Gastrocnemius medialis (tissue), 4 donors: ENCODE measurements at regions not wholly inside any gene's neighbourhood (a gene's known extent, or its start where the extent isn't known, plus 50 kb on each side); places are given as distances from the start of the nearest gene placed in this dataset.
A peak's percentile ranks its signal among the peaks of the same experiment; 100 is the strongest.

Experiments used
- ATAC-seq, 2 donors: fragments of 150-250 bp; one replicate each; pipeline ENCODE4 v1.9.1; 2016
- DNase-seq, 2 donors: peaks; one replicate each; pipeline ENCODE4 v3.0.0-alpha.2; 2019
- H3K27ac ChIP-seq, 4 donors: fragments of 200-600 bp; sonication (generic); 1 replicate in 1 of 4; 2 replicates in 3 of 4; pipeline ENCODE4 v1.5.1; 2016 to 2018; ENCODE audit warnings: mild to moderate bottlenecking in 2 of 4, moderate library complexity in 1 of 4
- H3K27me3 ChIP-seq, 3 donors: fragments of 200-600 bp; sonication (generic) in 2 of 3; 1 replicate in 1 of 3; 2 replicates in 2 of 3; pipeline versions ENCODE4 v1.5.1 to v1.6.0; 2016 to 2019; ENCODE audit warnings: mild to moderate bottlenecking in 1 of 3, moderate library complexity in 1 of 3
- H3K36me3 ChIP-seq, 2 donors: fragments of 200-600 bp; sonication (generic) in 1 of 2; one replicate each; pipeline ENCODE4 v1.5.1; 2017 to 2018
- H3K4me1 ChIP-seq, 2 donors: fragments of 200-600 bp; sonication (generic) in 1 of 2; one replicate each; pipeline ENCODE4 v1.5.1; 2016 to 2017; ENCODE audit warnings: mild to moderate bottlenecking in 2 of 2
- H3K4me3 ChIP-seq, 4 donors: fragments of 200-600 bp; sonication (generic) in 3 of 4; 1 replicate in 1 of 4; 2 replicates in 3 of 4; pipeline ENCODE4 v1.5.1; 2016 to 2019; ENCODE audit warnings: mild to moderate bottlenecking in 2 of 4
- H3K9me3 ChIP-seq, 3 donors: fragments of 200-600 bp; sonication (generic) in 2 of 3; 1 replicate in 1 of 3; 2 replicates in 2 of 3; pipeline ENCODE4 v1.5.1; 2016 to 2019
- CTCF ChIP-seq, 5 experiments: fragments of 450-650 bp in 3 of 5; fragments of 200-600 bp in 2 of 5; sonication (generic) in 2 of 5; IDR thresholded peaks in 4 of 5; conservative IDR thresholded peaks in 1 of 5; 1 replicate in 4 of 5; 2 replicates in 1 of 5; pipeline ENCODE4 v1.5.1; 2016 to 2019; ENCODE audit warnings: antibody characterized with exemption in 5 of 5, mild to moderate bottlenecking in 3 of 5, moderate library complexity in 3 of 5
- POLR2A ChIP-seq, 2 donors: fragments of 450-650 bp; IDR thresholded peaks; one replicate each; pipeline ENCODE4 v1.6.1; 2017; ENCODE audit warnings: antibody characterized with exemption in 2 of 2, mild to moderate bottlenecking in 2 of 2, moderate library complexity in 2 of 2
- in situ Hi-C, 4 donors: fragments of 200-750 bp; cut with MboI; loops; one replicate each; pipeline versions ENCODE4 v1.15.0 to v1.8.0; 2017; ENCODE audit warnings: low sequenced_read_pairs in 4 of 4
- intact Hi-C: fragments of 100-400 bp; cut with DNase I; formaldehyde crosslinking; loops from one replicate; pipeline ENCODE4 v1.15.1; 2023; ENCODE audit warnings: low total_unique reads

DNA sequence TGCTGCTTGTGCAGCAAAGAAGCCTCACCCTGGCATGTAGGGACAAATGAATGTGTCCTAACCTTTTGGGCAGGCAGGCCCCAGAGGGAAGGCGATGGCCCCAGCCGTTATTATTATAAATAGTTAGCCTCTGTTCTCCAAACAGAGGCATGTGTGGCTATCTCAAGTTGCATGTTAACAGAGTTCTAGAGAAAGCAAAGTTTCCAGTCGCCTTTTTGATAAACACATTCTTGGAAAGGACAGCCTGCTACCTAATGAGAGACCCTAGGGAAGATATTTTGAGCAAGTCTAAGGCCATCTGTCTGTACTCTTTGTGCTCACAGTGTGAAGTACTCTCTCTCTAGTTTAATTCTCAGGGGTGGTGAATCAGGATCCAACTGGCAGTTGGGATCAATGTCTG lies 97.4 kb upstream of the FHL2 start:
- Histone ChIP-seq H3K27ac (peak overlapping the region; percentile 66 to 81 (median 78)), H3K4me1 (peaks cover 42 to 46% of the 10 kb centered on the region in 2 donors), H3K9me3 (peaks cover 0 to 6% (median 0%) of the 10 kb centered on the region in 3 donors), H3K4me3 (no peak overlapping the region), H3K36me3 (no peaks in the 10 kb centered on the region), H3K27me3 (peaks cover 0 to 2% (median 0%) of the 10 kb centered on the region in 3 donors)
- in situ Hi-C loops: no loop called here
- intact Hi-C loops: loop anchor here (5.0 kb wide), 1 partner anchor 114 kb away; no protein-coding TSS in a partner anchor
- DNase-seq (peak in 1 of 2 donors; percentile 44), ATAC-seq (peak; percentile 77 to 89)
- no peak for TF ChIP-seq POLR2A (IDR thresholded peaks at IDR 0.05)
- no peak for TF ChIP-seq CTCF (IDR thresholded peaks at IDR 0.05 in 4 of 5, conservative IDR thresholded peaks at IDR 0.05 in 1 of 5)

GRCh38 chr2:105494683-105495425 lies 96.0 kb upstream of the FHL2 start:
- peaks cover 0 to 2% (median 0%) of the 10 kb centered on the region in 3 donors for H3K27me3 ChIP-seq
- intact Hi-C loops: loop anchor here (5.0 kb wide), 1 partner anchor 113 kb away; no protein-coding TSS in a partner anchor
- no peaks in the 10 kb centered on the region for H3K36me3 ChIP-seq
- H3K4me3 ChIP-seq: no peak overlapping the region
- peaks cover 0 to 6% (median 0%) of the 10 kb centered on the region in 3 donors for H3K9me3 ChIP-seq
- ATAC-seq (no peak), DNase-seq (no peak)
- in situ Hi-C loops: no loop called here
- peak overlapping the region; percentile 66 to 81 (median 78) for H3K27ac ChIP-seq
- no peak for TF ChIP-seq POLR2A (IDR thresholded peaks at IDR 0.05)
- peaks cover 51 to 56% of the 10 kb centered on the region in 2 donors for H3K4me1 ChIP-seq

GRCh38 chr2:105490956-105491355 lies 92.1 kb upstream of the FHL2 start:
- in situ Hi-C loops: no loop called here
- Histone ChIP-seq H3K36me3 (no peaks in the 10 kb centered on the region), H3K4me1 (peaks cover 34 to 35% of the 10 kb centered on the region in 2 donors), H3K9me3 (peaks cover 0 to 6% (median 0%) of the 10 kb centered on the region in 3 donors), H3K27ac (peak overlapping the region in 2 of 4 donors; percentile 13 to 82), H3K27me3 (peaks cover 0 to 2% (median 0%) of the 10 kb centered on the region in 3 donors), H3K4me3 (no peak overlapping the region)
- intact Hi-C loops: no loop called here
- DNase-seq: no peak
- TF ChIP-seq POLR2A (IDR thresholded peaks at IDR 0.05): no peak
- TF ChIP-seq CTCF (IDR thresholded peaks at IDR 0.05 in 4 of 5, conservative IDR thresholded peaks at IDR 0.05 in 1 of 5): no peak
- no peak for ATAC-seq

GRCh38 chr2:105490204-105490603 lies 91.4 kb upstream of the FHL2 start:
- H3K36me3 ChIP-seq: no peaks in the 10 kb centered on the region
- TF ChIP-seq CTCF (IDR thresholded peaks at IDR 0.05 in 4 of 5, conservative IDR thresholded peaks at IDR 0.05 in 1 of 5) (no peak), POLR2A (IDR thresholded peaks at IDR 0.05) (no peak)
- in situ Hi-C loops: no loop called here
- H3K27me3 ChIP-seq: peaks cover 0 to 2% (median 0%) of the 10 kb centered on the region in 3 donors
- H3K27ac ChIP-seq: peak overlapping the region; percentile 13 to 82 (median 48)
- no peak overlapping the region for H3K4me3 ChIP-seq
- peaks cover 26 to 28% of the 10 kb centered on the region in 2 donors for H3K4me1 ChIP-seq
- DNase-seq: no peak
- no peak for ATAC-seq
- H3K9me3 ChIP-seq: peaks cover 0 to 6% (median 0%) of the 10 kb centered on the region in 3 donors
- intact Hi-C loops: no loop called here

DNA sequence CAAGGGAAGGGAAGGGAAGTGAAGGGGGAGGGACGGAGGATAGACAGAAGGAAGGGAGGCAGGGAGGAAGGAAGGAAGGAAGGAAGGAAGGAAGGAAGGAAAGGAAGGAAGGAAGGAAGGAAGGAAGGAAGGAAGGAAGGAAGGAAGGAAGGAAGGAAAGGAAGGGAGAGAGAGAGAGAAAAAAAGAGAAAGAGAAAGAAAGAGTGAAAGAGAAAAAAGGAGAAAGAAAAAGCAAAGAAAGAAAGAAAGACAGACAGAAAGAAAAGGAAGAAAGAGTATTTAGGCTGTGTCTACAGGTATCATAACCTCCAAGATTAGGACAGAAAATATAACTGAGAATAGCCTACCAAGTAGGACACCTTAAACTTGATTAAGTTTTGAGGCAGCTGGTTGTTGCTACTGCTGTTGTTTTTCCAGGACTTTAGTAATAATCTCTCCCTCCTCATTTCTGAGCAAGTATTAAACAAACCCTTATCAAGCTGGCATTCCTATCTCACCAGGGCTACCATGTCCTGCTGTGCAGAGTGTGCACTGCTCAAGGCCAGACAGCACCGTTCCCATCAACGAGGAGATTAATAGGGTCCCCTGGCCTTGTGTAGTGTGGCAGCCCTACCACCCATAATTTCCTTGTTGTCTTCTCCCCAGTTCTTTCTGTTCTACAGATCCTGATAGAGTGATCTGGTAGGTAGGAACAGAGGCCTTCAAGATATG lies 90.5 kb upstream of the FHL2 start:
- ATAC-seq (no peak), DNase-seq (no peak)
- no peaks in the 10 kb centered on the region for H3K36me3 ChIP-seq
- in situ Hi-C loops (no loop called here), intact Hi-C loops (no loop called here)
- H3K4me3 ChIP-seq: no peak overlapping the region
- peaks cover 22 to 24% of the 10 kb centered on the region in 2 donors for H3K4me1 ChIP-seq
- H3K27me3 ChIP-seq: peaks cover 0 to 2% (median 0%) of the 10 kb centered on the region in 3 donors
- H3K27ac ChIP-seq: peak overlapping the region; percentile 66 to 82 (median 76)
- peaks cover 0 to 6% (median 0%) of the 10 kb centered on the region in 3 donors for H3K9me3 ChIP-seq
- TF ChIP-seq CTCF (IDR thresholded peaks at IDR 0.05 in 4 of 5, conservative IDR thresholded peaks at IDR 0.05 in 1 of 5): no peak
- no peak for TF ChIP-seq POLR2A (IDR thresholded peaks at IDR 0.05)
